Keratinocyte (primary cell): ENCODE measurements at regions not wholly inside any gene's neighbourhood (a gene's known extent, or its start where the extent isn't known, plus 50 kb on each side); places are given as distances from the start of the nearest gene placed in this dataset.

Experiments
- CTCF ChIP-seq, 3 experiments: IDR thresholded peaks in 1 of 3; conservative IDR thresholded peaks in 1 of 3; optimal IDR thresholded peaks in 1 of 3; 2 replicates in 2 of 3; 3 replicates in 1 of 3; pipeline versions ENCODE3 to v1.5.1; 2011; ENCODE audit warnings: low read length in 3 of 3, mild to moderate bottlenecking in 3 of 3, moderate library complexity in 2 of 3, control low read depth in 1 of 3, inconsistent platforms in 1 of 3; ENCODE audit not compliant: insufficient read depth in 2 of 3; ENCODE audit errors: extremely low read depth in 1 of 3
- EZH2 ChIP-seq: IDR thresholded peaks from one replicate; pipeline ENCODE4 v1.6.1; 2012; ENCODE audit warnings: inconsistent platforms, mild to moderate bottlenecking, low read length, moderate library complexity

- TF ChIP-seq CTCF (optimal IDR thresholded peaks at IDR 0.05 in 1 of 3, IDR thresholded peaks at IDR 0.05 in 1 of 3, conservative IDR thresholded peaks at IDR 0.05 in 1 of 3; ENCODE audit: extremely low read depth in 1 of 3, insufficient read depth in 2 of 3, low read length in 3 of 3) (no peak), EZH2 (no peak)
Measured at GRCh38 chr5:52181403-52181802, 606.3 kb upstream of the ITGA1 start.
